Nephron (organoid): ENCODE measurements at regions not wholly inside any gene's neighbourhood (a gene's known extent, or its start where the extent isn't known, plus 50 kb on each side); places are given as distances from the start of the nearest gene placed in this dataset.
A peak's percentile ranks its signal among the peaks of the same experiment; 100 is the strongest.

Source experiments
- H3K27ac Mint-ChIP-seq, 3 experiments: 2 replicates each; pipeline ENCODE4 v1.8.0; 2020; ENCODE audit warnings: mixed read lengths in 3 of 3, mild to moderate bottlenecking in 2 of 3, moderate library complexity in 1 of 3
- H3K27me3 Mint-ChIP-seq: 2 replicates; pipeline ENCODE4 v1.8.0; 2021; ENCODE audit warnings: low read depth, mild to moderate bottlenecking, moderate library complexity, mixed read lengths
- H3K36me3 Mint-ChIP-seq: 2 replicates; pipeline ENCODE4 v1.8.0; 2020; ENCODE audit warnings: low read depth, mixed read lengths
- H3K4me1 Mint-ChIP-seq: 2 replicates; pipeline ENCODE4 v1.8.0; 2020; ENCODE audit warnings: mixed read lengths
- H3K4me3 Mint-ChIP-seq, 3 experiments: 2 replicates each; pipeline ENCODE4 v1.8.0; 2020; ENCODE audit warnings: mild to moderate bottlenecking in 3 of 3, mixed read lengths in 3 of 3, moderate library complexity in 2 of 3
- H3K9me3 Mint-ChIP-seq: 2 replicates; pipeline ENCODE4 v1.8.0; 2020; ENCODE audit warnings: mixed read lengths
- TF ChIP-seq, protein P1 (sequence below), 3 experiments: fragments of 200-600 bp; sonication (generic); IDR thresholded peaks; one replicate each; pipeline ENCODE4 v1.5.0; 2021; ENCODE audit warnings: antibody characterized with exemption in 3 of 3; ENCODE audit not compliant: unreplicated experiment in 3 of 3

DNA sequence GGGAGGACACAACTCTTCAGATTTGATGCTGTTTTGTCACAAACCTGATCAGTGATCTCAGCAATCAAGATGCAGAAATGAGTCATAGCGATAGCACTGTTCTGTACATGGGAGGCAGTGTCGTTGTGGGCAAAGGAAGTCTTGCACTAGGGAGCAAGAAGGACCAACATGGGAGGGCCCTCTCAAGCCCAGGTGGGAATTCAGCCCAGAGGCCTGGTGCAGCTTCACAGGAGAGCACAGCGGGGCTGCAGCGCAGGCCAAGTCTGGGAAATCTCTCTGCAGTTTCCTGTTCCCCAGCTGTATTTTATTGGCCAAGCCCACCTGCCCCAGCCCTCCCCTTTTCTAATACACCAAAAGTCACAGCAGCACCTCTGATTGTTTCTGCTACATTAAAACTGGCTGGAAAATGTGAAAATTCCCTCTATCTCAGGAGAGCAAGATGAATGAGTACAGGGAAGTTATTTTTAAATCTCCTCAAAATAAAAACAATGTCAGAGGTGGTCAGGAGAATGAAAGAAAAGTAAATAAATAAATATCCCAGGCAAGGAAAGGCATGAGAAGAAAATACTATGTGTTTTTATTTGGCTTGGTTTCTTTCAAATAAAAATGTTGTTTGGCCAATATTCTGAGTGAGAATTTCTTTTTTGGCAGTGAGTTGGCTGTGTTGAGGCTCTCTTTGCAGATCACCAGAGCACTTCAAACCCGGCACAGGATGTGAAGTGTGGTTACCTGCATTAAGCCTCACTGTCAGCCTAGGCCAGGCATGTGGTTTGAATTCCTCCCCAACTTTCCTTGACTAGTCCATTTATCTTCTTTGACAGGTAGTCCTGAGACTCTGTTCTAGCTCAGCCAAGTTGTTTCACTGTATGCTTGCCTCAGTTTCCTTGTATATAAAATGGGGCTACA lies 422.1 kb downstream of the PLPP3 start:
- Mint-ChIP-seq H3K4me3 (no peak overlapping the region), H3K27me3 (no peaks in the 10 kb centered on the region), H3K36me3 (no peaks in the 10 kb centered on the region), H3K9me3 (no peaks in the 10 kb centered on the region), H3K4me1 (peaks cover 18% of the 10 kb centered on the region), H3K27ac (no peak overlapping the region)
- TF ChIP-seq, protein P1, sequence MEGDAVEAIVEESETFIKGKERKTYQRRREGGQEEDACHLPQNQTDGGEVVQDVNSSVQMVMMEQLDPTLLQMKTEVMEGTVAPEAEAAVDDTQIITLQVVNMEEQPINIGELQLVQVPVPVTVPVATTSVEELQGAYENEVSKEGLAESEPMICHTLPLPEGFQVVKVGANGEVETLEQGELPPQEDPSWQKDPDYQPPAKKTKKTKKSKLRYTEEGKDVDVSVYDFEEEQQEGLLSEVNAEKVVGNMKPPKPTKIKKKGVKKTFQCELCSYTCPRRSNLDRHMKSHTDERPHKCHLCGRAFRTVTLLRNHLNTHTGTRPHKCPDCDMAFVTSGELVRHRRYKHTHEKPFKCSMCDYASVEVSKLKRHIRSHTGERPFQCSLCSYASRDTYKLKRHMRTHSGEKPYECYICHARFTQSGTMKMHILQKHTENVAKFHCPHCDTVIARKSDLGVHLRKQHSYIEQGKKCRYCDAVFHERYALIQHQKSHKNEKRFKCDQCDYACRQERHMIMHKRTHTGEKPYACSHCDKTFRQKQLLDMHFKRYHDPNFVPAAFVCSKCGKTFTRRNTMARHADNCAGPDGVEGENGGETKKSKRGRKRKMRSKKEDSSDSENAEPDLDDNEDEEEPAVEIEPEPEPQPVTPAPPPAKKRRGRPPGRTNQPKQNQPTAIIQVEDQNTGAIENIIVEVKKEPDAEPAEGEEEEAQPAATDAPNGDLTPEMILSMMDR (IDR thresholded peaks at IDR 0.05; ENCODE audit: unreplicated experiment in 3 of 3): no peak

- Mint-ChIP-seq H3K9me3 (no peaks in the 10 kb centered on the region), H3K27me3 (no peaks in the 10 kb centered on the region), H3K4me1 (peaks cover 34% of the 10 kb centered on the region), H3K4me3 (no peak overlapping the region), H3K36me3 (no peaks in the 10 kb centered on the region), H3K27ac (peak overlapping the region in 2 of 3 experiments; percentile 25 to 27)
- TF ChIP-seq, protein P1 (IDR thresholded peaks at IDR 0.05; ENCODE audit: unreplicated experiment in 3 of 3): no peak
Measured at GRCh38 chr1:56153276-56153675, 426.1 kb downstream of the PLPP3 start.

DNA sequence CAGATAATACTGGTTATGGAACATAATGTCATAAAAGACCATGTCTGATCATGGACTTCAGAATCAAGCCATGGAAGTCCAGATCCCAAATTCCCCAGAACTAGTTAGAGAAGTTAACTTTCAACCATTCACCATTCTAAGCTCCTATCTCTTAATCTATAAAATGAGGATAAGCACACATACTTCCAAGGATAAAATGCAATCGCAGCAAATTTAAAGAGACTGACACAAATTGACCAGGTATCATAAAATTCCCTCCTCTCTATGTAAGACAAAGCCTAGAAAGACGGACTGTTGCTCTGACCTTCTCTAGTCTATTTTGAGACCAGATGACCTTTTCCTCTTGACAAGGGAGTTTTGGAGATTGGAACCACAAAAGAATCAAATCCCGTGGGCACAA lies 426.7 kb downstream of the PLPP3 start:
- H3K27ac Mint-ChIP-seq: peak overlapping the region in 2 of 3 experiments; percentile 27 to 39
- no peaks in the 10 kb centered on the region for H3K9me3 Mint-ChIP-seq
- H3K27me3 Mint-ChIP-seq: no peaks in the 10 kb centered on the region
- H3K4me3 Mint-ChIP-seq: no peak overlapping the region
- H3K4me1 Mint-ChIP-seq: peaks cover 34% of the 10 kb centered on the region
- TF ChIP-seq, protein P1 (IDR thresholded peaks at IDR 0.05; ENCODE audit: unreplicated experiment in 3 of 3): no peak
- no peaks in the 10 kb centered on the region for H3K36me3 Mint-ChIP-seq

GRCh38 chr1:56151402-56151801 lies 428.0 kb downstream of the PLPP3 start:
- H3K4me1 Mint-ChIP-seq: peaks cover 43% of the 10 kb centered on the region
- H3K36me3 Mint-ChIP-seq: no peaks in the 10 kb centered on the region
- H3K27ac Mint-ChIP-seq: peak overlapping the region in 2 of 3 experiments; percentile 13 to 73
- no peaks in the 10 kb centered on the region for H3K27me3 Mint-ChIP-seq
- H3K4me3 Mint-ChIP-seq: no peak overlapping the region
- no peaks in the 10 kb centered on the region for H3K9me3 Mint-ChIP-seq
- TF ChIP-seq, protein P1 (IDR thresholded peaks at IDR 0.05; ENCODE audit: unreplicated experiment in 3 of 3): no peak

DNA sequence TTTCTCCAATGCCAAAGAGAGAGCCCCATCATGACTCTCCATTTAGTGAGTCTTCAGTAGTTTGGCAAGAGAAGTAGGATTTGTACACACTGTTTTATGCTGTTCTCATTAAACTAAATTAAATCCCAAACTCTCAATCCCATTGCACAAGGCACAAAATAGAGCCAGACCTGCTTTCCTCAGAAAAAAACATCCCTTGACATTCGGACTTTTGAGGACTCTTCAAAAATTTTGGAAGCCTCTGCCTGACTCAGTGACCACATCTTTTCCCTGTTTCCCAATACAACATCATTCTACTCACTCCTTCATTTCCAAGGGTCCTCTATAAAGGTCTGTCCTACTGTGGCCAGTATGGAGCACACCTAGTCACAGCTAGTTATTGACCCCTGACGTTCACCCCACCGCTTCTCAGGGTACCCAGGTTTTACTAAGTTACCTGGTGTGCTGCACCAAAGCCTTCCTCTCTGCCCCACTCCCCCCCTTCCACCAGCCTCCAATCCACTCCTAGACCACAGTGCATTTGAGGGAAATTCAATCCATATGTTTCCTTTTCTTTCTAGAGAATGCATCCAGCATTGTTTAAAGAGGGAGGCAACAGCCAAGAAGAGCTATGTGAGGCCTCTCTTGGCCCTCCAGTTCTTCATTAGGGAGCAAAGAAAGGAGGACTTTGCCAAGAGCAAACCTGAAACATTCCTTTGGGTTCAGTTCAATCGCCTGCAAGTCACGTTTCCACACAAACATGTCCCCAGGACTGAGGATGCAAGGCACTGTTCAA lies 428.7 kb downstream of the PLPP3 start:
- TF ChIP-seq, protein P1 (IDR thresholded peaks at IDR 0.05; ENCODE audit: unreplicated experiment in 3 of 3): no peak
- peak overlapping the region; percentile 19 to 73 (median 68) for H3K27ac Mint-ChIP-seq
- H3K36me3 Mint-ChIP-seq: no peaks in the 10 kb centered on the region
- H3K4me1 Mint-ChIP-seq: peaks cover 47% of the 10 kb centered on the region
- no peaks in the 10 kb centered on the region for H3K9me3 Mint-ChIP-seq
- H3K4me3 Mint-ChIP-seq: no peak overlapping the region
- no peaks in the 10 kb centered on the region for H3K27me3 Mint-ChIP-seq
